ENCODE measurements at regions not wholly inside any gene's neighbourhood (a gene's known extent, or its start where the extent isn't known, plus 50 kb on each side); places are given as distances from the start of the nearest gene placed in this dataset.

- no peaks in the 10 kb centered on the region for H3K36me3 ChIP-seq
- H3K4me3 ChIP-seq: no peak overlapping the region
- no peaks in the 10 kb centered on the region for H3K9me3 ChIP-seq
- H3K27ac ChIP-seq: no peak overlapping the region
- no peak for DNase-seq
- TF ChIP-seq CTCF (IDR thresholded peaks at IDR 0.05): no peak
- H3K4me1 ChIP-seq: no peaks in the 10 kb centered on the region
- no peaks in the 10 kb centered on the region for H3K27me3 ChIP-seq
- intact Hi-C loops (cut with DNase I; ENCODE audit: low total_unique reads): no loop called here
Measured at GRCh38 chr7:12741951-12742575, 54.6 kb downstream of the ARL4A start.

- no peak overlapping the region for H3K27ac ChIP-seq
- no peaks in the 10 kb centered on the region for H3K36me3 ChIP-seq
- intact Hi-C loops (cut with DNase I; ENCODE audit: low total_unique reads): no loop called here
- H3K4me3 ChIP-seq: no peak overlapping the region
- no peak for TF ChIP-seq CTCF (IDR thresholded peaks at IDR 0.05)
- no peaks in the 10 kb centered on the region for H3K9me3 ChIP-seq
- H3K4me1 ChIP-seq: no peaks in the 10 kb centered on the region
- H3K27me3 ChIP-seq: no peaks in the 10 kb centered on the region
- DNase-seq: no peak
Measured at GRCh38 chr7:12746211-12746610, 58.8 kb downstream of the ARL4A start.

GRCh38 chr7:12747687-12748306 is 60.4 kb downstream of the ARL4A start:
- intact Hi-C loops (cut with DNase I; ENCODE audit: low total_unique reads): no loop called here
- TF ChIP-seq CTCF (IDR thresholded peaks at IDR 0.05): no peak
- Histone ChIP-seq H3K27me3 (no peaks in the 10 kb centered on the region), H3K27ac (no peak overlapping the region), H3K4me1 (no peaks in the 10 kb centered on the region), H3K9me3 (no peaks in the 10 kb centered on the region), H3K4me3 (no peak overlapping the region), H3K36me3 (no peaks in the 10 kb centered on the region)
- DNase-seq: no peak

- Histone ChIP-seq H3K4me3 (no peak overlapping the region), H3K36me3 (no peaks in the 10 kb centered on the region), H3K27me3 (no peaks in the 10 kb centered on the region), H3K4me1 (peaks cover 0 to 3% (median 0%) of the 10 kb centered on the region in 4 donors), H3K27ac (no peak overlapping the region), H3K9me3 (no peaks in the 10 kb centered on the region)
- no peak for DNase-seq
- no peak for TF ChIP-seq CTCF (IDR thresholded peaks at IDR 0.05)
- intact Hi-C loops (cut with DNase I; ENCODE audit: low total_unique reads): no loop called here
Measured at GRCh38 chr7:12749069-12749468, 61.6 kb downstream of the ARL4A start.

- no peak overlapping the region for H3K27ac ChIP-seq
- H3K9me3 ChIP-seq: no peaks in the 10 kb centered on the region
- no peak overlapping the region for H3K4me3 ChIP-seq
- no peaks in the 10 kb centered on the region for H3K27me3 ChIP-seq
- TF ChIP-seq CTCF (IDR thresholded peaks at IDR 0.05): no peak
- H3K4me1 ChIP-seq: peaks cover 0 to 7% (median 0%) of the 10 kb centered on the region in 4 donors
- H3K36me3 ChIP-seq: no peaks in the 10 kb centered on the region
- no peak for DNase-seq
- intact Hi-C loops (cut with DNase I; ENCODE audit: low total_unique reads): no loop called here
Measured at GRCh38 chr7:12749746-12750145, 62.3 kb downstream of the ARL4A start.
